GM13976 (cell line): ENCODE measurements at regions not wholly inside any gene's neighbourhood (a gene's known extent, or its start where the extent isn't known, plus 50 kb on each side); places are given as distances from the start of the nearest gene placed in this dataset.

ENCODE experiments used
- DNase-seq: peaks from one replicate; pipeline ENCODE4 v3.0.0; 2012; ENCODE audit warnings: low spot score
- CTCF ChIP-seq: IDR thresholded peaks from 2 replicates; pipeline ENCODE4 v1.5.1; 2012; ENCODE audit warnings: borderline replicate concordance, mild to moderate bottlenecking; ENCODE audit not compliant: insufficient read depth; ENCODE audit errors: extremely low read depth, missing control alignments, control extremely low read depth
- in situ Hi-C: fragments of 300-500 bp; cut with MboI; formaldehyde crosslinking; loops from one replicate; pipeline ENCODE4 v1.12.0; 2022; ENCODE audit warnings: low sequenced_read_pairs, mixed read lengths, inconsistent platforms; ENCODE audit not compliant: unreplicated experiment

GRCh38 chr3:89762405-89762804, 655.0 kb downstream of the EPHA3 start:
- no peak for TF ChIP-seq CTCF
- DNase-seq, result no peak
- in situ Hi-C loops, result no loop called here

GRCh38 chr3:89783341-89783927, 676.0 kb downstream of the EPHA3 start:
- in situ Hi-C loops, result no loop called here
- no peak for DNase-seq
- no peak for TF ChIP-seq CTCF

- in situ Hi-C loops, result no loop called here
- DNase-seq, result no peak
- no peak for TF ChIP-seq CTCF
Observed at GRCh38 chr3:89787485-89787884, 680.1 kb downstream of the EPHA3 start.

- in situ Hi-C loops, result no loop called here
- no peak for DNase-seq
- TF ChIP-seq CTCF, result no peak
Observed at GRCh38 chr3:89787979-89788378, 680.6 kb downstream of the EPHA3 start.

GRCh38 chr3:89795506-89795905, 688.1 kb downstream of the EPHA3 start:
- DNase-seq, result no peak
- no peak for TF ChIP-seq CTCF
- in situ Hi-C loops, result no loop called here

- no peak for DNase-seq
- TF ChIP-seq CTCF, result no peak
- in situ Hi-C loops, result no loop called here
Observed at GRCh38 chr3:89802881-89803280, 695.5 kb downstream of the EPHA3 start.

GRCh38 chr3:89803711-89804110, 696.3 kb downstream of the EPHA3 start:
- in situ Hi-C loops, result no loop called here
- TF ChIP-seq CTCF, result no peak
- DNase-seq, result no peak
